Peyer's patch (tissue), 4 donors: ENCODE measurements at regions not wholly inside any gene's neighbourhood (a gene's known extent, or its start where the extent isn't known, plus 50 kb on each side); places are given as distances from the start of the nearest gene placed in this dataset.

Experiments
- POLR2A ChIP-seq, 2 donors: fragments of 450-650 bp; IDR thresholded peaks; one replicate each; pipeline ENCODE4 v1.5.1; 2017; ENCODE audit warnings: antibody characterized with exemption in 2 of 2, mild to moderate bottlenecking in 2 of 2, moderate library complexity in 2 of 2
- TF ChIP-seq, protein P1 (sequence below), 6 experiments: fragments of 450-650 bp in 4 of 6; fragments of 200-600 bp in 2 of 6; sonication (generic) in 1 of 6; IDR thresholded peaks; one replicate each; pipeline ENCODE4 v1.5.1; 2017 to 2019; ENCODE audit warnings: antibody characterized with exemption in 6 of 6, mild to moderate bottlenecking in 3 of 6, moderate library complexity in 1 of 6

DNA sequence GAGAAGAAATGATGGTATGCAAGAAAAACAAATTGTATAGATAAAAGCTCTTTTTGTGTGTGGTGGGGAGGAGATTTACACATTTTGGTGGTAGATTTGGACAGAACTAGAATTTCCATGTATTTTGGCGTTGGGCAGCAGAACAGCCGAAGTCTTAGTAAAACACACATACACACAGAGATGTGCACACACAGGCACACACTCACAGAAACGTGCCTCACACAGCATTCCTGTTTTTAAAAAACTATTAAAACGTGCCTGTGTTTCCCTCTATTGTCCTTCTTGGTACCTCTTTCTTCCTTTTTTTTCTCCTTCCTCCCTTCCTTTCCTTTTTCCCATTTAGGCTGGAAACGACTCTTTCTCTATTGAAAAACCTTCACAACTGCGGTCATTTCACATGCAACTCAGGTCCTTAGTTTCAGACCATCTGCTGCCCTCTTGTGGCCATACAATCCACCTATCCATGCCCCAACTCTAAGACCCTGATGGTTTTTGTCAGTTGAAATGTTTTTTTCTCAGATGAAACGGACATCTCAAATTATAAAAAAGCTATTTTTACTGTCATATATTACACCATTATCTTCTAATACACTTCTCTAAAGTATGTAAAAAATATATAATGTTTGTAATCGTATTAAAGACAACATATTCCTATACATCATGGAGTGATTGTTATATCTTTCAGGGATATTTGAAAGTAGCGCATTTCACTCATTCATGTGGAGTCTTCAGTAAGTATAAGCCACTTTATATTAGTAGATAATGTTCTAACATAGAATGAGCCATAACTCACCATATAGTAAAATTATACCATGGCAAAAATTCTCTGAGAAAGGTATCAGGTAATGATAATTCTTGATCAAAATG lies 386.7 kb upstream of the NOVA1 start:
- TF ChIP-seq, protein P1, sequence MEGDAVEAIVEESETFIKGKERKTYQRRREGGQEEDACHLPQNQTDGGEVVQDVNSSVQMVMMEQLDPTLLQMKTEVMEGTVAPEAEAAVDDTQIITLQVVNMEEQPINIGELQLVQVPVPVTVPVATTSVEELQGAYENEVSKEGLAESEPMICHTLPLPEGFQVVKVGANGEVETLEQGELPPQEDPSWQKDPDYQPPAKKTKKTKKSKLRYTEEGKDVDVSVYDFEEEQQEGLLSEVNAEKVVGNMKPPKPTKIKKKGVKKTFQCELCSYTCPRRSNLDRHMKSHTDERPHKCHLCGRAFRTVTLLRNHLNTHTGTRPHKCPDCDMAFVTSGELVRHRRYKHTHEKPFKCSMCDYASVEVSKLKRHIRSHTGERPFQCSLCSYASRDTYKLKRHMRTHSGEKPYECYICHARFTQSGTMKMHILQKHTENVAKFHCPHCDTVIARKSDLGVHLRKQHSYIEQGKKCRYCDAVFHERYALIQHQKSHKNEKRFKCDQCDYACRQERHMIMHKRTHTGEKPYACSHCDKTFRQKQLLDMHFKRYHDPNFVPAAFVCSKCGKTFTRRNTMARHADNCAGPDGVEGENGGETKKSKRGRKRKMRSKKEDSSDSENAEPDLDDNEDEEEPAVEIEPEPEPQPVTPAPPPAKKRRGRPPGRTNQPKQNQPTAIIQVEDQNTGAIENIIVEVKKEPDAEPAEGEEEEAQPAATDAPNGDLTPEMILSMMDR (IDR thresholded peaks at IDR 0.05) = peak in 5 of 6 experiments; percentile 42 to 60 (median 55)
- no peak for TF ChIP-seq POLR2A (IDR thresholded peaks at IDR 0.05)
